HepG2 (cell line): ENCODE measurements at regions not wholly inside any gene's neighbourhood (a gene's known extent, or its start where the extent isn't known, plus 50 kb on each side); places are given as distances from the start of the nearest gene placed in this dataset.

Experiments used
- FOXA1 ChIP-seq, 2 experiments: fragments of 450-650 bp in 1 of 2; sonication (generic) in 1 of 2; formaldehyde crosslinking in 1 of 2; IDR thresholded peaks; 2 replicates each; pipeline versions ENCODE4 v1.4.0 to v1.6.1; 2016 to 2020; ENCODE audit warnings: missing genetic modification reagents in 1 of 2
- HDAC6 ChIP-seq: fragments of 200-600 bp; sonication (generic); IDR thresholded peaks from 2 replicates; pipeline ENCODE4 v1.7.0; 2017; ENCODE audit warnings: mild to moderate bottlenecking, antibody characterized with exemption, low read length, low read depth
- POLR2A ChIP-seq, 2 experiments: IDR thresholded peaks; 2 replicates each; pipeline ENCODE4 v1.6.1; 2011; ENCODE audit warnings: low read depth in 2 of 2, low read length in 2 of 2, mild to moderate bottlenecking in 1 of 2, moderate library complexity in 1 of 2; ENCODE audit not compliant: insufficient read depth in 1 of 2
- RXRB ChIP-seq: IDR thresholded peaks from 2 replicates; pipeline ENCODE4 v1.6.1; 2016; ENCODE audit warnings: borderline replicate concordance, missing genetic modification reagents, missing compliant biosample characterization
- ZNF383 ChIP-seq: sonication (generic); formaldehyde crosslinking; IDR thresholded peaks from 2 replicates; pipeline ENCODE4 v1.4.0; 2020; ENCODE audit warnings: missing genetic modification reagents, mild to moderate bottlenecking, borderline replicate concordance
- ZNF563 ChIP-seq: sonication (generic); formaldehyde crosslinking; IDR thresholded peaks from 2 replicates; pipeline ENCODE4 v1.8.0; 2022; ENCODE audit warnings: mild to moderate bottlenecking, moderate library complexity, missing genetic modification reagents
- ZNF766 ChIP-seq: sonication (generic); formaldehyde crosslinking; IDR thresholded peaks from 2 replicates; pipeline ENCODE4 v1.5.0; 2020; ENCODE audit warnings: missing genetic modification reagents, borderline replicate concordance
- TF ChIP-seq, protein P1 (sequence below): sonication (generic); formaldehyde crosslinking; IDR thresholded peaks from 2 replicates; pipeline ENCODE4 v1.5.0; 2020; ENCODE audit warnings: mild to moderate bottlenecking, missing genetic modification reagents, moderate library complexity
- TF ChIP-seq, protein P2 (sequence below): sonication (generic); formaldehyde crosslinking; conservative IDR thresholded peaks from 2 replicates; pipeline ENCODE4 v1.4.0; 2020; ENCODE audit warnings: missing genetic modification reagents
- TF ChIP-seq, protein P3 (sequence below): sonication (generic); formaldehyde crosslinking; IDR thresholded peaks from 2 replicates; pipeline ENCODE4 v1.9.0; 2021; ENCODE audit warnings: missing genetic modification reagents, borderline replicate concordance

DNA sequence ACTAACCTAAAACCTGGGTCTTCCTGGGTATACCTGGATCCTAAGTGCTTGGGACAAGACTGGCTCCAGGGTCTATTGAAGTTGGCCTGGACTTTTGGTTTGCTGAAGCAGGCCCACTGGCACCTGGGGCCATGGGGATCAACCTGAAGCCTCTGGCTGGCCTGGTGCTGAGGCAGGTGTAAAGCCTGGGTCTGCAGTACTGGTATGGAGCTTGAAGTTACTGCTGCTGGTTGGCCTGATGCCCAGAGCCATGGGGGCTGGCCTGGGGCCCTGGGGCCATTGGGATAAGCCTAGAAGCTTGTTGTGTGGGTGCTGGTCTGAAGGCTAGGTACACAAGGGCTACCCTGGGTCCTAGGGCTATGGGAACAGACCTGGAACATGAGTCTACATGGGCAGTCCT lies 743.2 kb upstream of the GRIA3 start:
- no peak for TF ChIP-seq ZNF766 (CRISPR knock-in tag)
- TF ChIP-seq HDAC6: no peak
- TF ChIP-seq, protein P1, sequence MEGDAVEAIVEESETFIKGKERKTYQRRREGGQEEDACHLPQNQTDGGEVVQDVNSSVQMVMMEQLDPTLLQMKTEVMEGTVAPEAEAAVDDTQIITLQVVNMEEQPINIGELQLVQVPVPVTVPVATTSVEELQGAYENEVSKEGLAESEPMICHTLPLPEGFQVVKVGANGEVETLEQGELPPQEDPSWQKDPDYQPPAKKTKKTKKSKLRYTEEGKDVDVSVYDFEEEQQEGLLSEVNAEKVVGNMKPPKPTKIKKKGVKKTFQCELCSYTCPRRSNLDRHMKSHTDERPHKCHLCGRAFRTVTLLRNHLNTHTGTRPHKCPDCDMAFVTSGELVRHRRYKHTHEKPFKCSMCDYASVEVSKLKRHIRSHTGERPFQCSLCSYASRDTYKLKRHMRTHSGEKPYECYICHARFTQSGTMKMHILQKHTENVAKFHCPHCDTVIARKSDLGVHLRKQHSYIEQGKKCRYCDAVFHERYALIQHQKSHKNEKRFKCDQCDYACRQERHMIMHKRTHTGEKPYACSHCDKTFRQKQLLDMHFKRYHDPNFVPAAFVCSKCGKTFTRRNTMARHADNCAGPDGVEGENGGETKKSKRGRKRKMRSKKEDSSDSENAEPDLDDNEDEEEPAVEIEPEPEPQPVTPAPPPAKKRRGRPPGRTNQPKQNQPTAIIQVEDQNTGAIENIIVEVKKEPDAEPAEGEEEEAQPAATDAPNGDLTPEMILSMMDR (CRISPR knock-in tag): no peak
- no peak for TF ChIP-seq POLR2A (IDR thresholded peaks at IDR 0.05; ENCODE audit: insufficient read depth in 1 of 2, low read depth in 2 of 2, low read length in 2 of 2)
- TF ChIP-seq, protein P2, sequence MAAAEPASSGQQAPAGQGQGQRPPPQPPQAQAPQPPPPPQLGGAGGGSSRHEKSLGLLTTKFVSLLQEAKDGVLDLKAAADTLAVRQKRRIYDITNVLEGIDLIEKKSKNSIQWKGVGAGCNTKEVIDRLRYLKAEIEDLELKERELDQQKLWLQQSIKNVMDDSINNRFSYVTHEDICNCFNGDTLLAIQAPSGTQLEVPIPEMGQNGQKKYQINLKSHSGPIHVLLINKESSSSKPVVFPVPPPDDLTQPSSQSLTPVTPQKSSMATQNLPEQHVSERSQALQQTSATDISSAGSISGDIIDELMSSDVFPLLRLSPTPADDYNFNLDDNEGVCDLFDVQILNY: no peak
- no peak for TF ChIP-seq ZNF383 (CRISPR knock-in tag)
- TF ChIP-seq RXRB: no peak
- TF ChIP-seq, protein P3, sequence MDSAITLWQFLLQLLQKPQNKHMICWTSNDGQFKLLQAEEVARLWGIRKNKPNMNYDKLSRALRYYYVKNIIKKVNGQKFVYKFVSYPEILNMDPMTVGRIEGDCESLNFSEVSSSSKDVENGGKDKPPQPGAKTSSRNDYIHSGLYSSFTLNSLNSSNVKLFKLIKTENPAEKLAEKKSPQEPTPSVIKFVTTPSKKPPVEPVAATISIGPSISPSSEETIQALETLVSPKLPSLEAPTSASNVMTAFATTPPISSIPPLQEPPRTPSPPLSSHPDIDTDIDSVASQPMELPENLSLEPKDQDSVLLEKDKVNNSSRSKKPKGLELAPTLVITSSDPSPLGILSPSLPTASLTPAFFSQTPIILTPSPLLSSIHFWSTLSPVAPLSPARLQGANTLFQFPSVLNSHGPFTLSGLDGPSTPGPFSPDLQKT (CRISPR knock-in tag): no peak
- no peak for TF ChIP-seq FOXA1 (IDR thresholded peaks at IDR 0.05)
- TF ChIP-seq FOXA1 (CRISPR knock-in tag; IDR thresholded peaks at IDR 0.05): no peak
- TF ChIP-seq ZNF563 (CRISPR knock-in tag): no peak
